ENCODE measurements at regions not wholly inside any gene's neighbourhood (a gene's known extent, or its start where the extent isn't known, plus 50 kb on each side); places are given as distances from the start of the nearest gene placed in this dataset.

DNA sequence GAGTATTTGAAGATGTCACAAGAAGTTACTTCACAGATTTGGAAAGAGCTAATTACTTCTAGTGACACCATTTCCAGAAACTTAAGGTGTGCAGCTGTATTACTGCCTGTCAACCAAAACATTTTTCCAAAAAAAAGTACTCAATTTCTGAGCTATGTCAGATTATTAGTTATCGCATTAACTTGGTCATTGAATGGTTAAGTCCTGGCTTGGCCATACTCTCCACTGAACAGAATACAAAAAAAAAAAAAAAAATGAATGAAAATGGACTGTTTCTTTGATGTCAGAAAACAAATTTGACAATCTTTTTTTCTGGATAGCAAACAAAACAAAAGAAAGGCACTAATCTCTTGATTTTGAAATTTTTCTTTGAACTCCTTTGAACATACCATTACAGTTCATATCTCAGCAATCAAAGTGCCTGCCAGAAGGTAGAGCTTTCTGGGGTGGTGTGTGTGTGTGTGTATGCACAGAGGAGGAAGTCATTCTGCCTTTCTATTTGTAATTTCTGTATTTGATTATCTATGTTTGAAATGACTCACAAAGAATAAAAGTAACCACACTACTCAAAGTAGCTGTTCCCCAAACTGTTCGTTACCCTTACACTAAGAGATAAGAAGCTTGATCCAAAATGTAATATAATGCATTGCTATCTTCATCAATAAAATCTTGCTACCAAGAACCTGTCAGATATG lies 210.8 kb upstream of the FUT9 start:
- TF ChIP-seq, protein P1, sequence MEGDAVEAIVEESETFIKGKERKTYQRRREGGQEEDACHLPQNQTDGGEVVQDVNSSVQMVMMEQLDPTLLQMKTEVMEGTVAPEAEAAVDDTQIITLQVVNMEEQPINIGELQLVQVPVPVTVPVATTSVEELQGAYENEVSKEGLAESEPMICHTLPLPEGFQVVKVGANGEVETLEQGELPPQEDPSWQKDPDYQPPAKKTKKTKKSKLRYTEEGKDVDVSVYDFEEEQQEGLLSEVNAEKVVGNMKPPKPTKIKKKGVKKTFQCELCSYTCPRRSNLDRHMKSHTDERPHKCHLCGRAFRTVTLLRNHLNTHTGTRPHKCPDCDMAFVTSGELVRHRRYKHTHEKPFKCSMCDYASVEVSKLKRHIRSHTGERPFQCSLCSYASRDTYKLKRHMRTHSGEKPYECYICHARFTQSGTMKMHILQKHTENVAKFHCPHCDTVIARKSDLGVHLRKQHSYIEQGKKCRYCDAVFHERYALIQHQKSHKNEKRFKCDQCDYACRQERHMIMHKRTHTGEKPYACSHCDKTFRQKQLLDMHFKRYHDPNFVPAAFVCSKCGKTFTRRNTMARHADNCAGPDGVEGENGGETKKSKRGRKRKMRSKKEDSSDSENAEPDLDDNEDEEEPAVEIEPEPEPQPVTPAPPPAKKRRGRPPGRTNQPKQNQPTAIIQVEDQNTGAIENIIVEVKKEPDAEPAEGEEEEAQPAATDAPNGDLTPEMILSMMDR (conservative IDR thresholded peaks at IDR 0.05 in 1 of 2, IDR thresholded peaks at IDR 0.05 in 1 of 2; ENCODE audit: extremely low read depth in 1 of 2, insufficient read depth in 1 of 2, low read depth in 1 of 2, low read length in 2 of 2) = no peak
- no peak for TF ChIP-seq EZH2 (IDR thresholded peaks at IDR 0.05; ENCODE audit: borderline replicate concordance, low read length)
